NOMO-1 (cell line): ENCODE measurements at regions not wholly inside any gene's neighbourhood (a gene's known extent, or its start where the extent isn't known, plus 50 kb on each side); places are given as distances from the start of the nearest gene placed in this dataset.

Experiments used
- DNase-seq, 2 experiments: peaks; one replicate each; lab custom pipeline; 2025; ENCODE audit not compliant: unreplicated experiment in 2 of 2; lab: John Stamatoyannopoulos, UW

GRCh38 chr21:25080661-25081060 is 526.6 kb downstream of the MRPL39 start:
- DNase-seq, result peak in 1 of 2 experiments; percentile 25

GRCh38 chr21:25080141-25080540 is 527.1 kb downstream of the MRPL39 start:
- DNase-seq, result no peak

- no peak for DNase-seq
Observed at GRCh38 chr21:25079053-25079452, 528.2 kb downstream of the MRPL39 start.

DNA sequence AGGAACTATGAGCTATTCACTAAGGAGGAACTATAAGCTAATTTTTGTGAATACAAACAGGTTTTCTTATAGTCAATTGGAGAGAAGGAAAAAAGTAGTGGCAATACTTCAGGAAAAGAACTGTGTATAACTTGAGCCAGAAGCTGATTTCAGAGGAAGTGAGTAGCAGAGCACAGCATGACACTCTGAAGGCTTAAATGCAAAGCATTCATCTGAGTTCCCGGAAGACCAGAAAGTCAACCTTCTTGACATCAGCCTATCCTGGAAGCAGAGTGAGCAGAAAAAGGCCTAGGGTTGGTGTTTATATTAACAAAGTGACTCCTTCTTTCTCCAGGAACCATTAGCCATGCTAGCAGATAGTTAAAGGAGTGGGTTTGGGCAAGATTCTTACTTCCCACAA is 545.2 kb downstream of the MRPL39 start:
- no peak for DNase-seq

- DNase-seq, result peak; percentile 12 to 71
Observed at GRCh38 chr21:25054689-25055088, 552.6 kb downstream of the MRPL39 start.

DNA sequence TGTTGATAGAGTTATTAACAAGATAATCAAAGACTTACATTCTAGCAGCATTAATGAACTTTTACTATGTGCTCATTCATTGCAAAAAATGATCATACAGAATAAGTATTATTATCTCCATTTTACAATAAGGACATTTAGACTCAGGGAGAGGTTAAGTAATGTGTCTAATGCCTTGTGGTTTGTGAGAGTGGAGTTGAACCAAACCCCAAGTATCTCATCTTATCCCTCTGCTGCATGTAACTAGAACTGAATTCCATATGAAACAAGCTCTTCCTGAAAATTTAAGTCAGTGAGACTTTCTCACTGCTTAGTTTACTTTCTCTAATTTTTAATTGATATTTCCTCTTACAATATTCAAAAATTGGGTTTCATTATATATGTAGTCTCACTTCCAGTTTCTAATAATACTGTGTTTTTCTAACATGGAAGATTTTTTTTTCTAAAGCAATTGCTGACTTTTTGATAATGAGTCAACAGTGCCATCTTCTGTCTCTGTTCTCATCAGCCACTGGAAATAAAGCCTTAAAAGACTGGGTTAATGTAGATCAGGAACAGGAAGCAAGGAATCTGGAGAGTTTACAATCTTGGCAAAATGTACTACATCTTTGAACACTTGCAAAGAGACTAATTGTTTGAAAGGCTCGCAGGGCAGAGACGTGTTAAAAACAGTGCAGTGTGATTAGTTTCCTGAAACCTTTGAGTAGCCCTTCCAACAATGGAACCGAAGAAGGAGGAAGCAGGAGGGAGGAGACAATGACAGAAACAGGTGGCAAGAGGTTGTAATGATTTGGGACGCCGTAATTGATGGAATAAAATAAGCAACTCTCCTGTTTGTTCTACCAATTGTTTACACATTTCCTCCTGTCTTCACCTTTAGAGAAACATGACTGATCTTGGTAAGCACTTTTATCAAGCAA is 567.6 kb downstream of the MRPL39 start:
- DNase-seq, result peak; percentile 45 to 87

- DNase-seq, result peak in 1 of 2 experiments; percentile 20
Observed at GRCh38 chr21:25036775-25037174, 570.5 kb downstream of the MRPL39 start.

DNA sequence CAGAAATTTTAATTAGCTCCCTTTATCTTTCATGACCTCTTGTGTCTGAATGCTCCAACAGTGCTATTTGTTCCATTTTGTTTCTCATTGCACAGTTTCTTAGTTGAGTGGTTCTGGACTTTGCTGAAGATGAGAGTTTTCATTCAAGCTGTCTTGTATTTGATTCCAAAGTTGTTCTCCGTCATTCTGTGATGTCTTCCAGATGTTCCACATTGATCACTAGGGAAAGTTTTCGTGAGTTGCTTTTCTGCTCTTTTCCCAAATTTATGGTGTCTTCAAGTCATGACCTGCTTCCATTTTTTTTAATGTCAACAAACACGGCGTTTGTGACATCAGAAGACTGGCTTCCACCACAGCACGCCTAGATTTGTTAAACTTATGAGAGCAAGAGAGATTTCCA is 575.5 kb downstream of the MRPL39 start:
- no peak for DNase-seq

- no peak for DNase-seq
Observed at GRCh38 chr21:25029580-25029979, 577.7 kb downstream of the MRPL39 start.

GRCh38 chr21:25025596-25025995 is 581.7 kb downstream of the MRPL39 start:
- peak; percentile 3 to 20 for DNase-seq

- no peak for DNase-seq
Observed at GRCh38 chr21:25024639-25025038, 582.6 kb downstream of the MRPL39 start.

- DNase-seq, result peak; percentile 60 to 93
Observed at GRCh38 chr21:25005388-25005787, 601.9 kb downstream of the MRPL39 start.

DNA sequence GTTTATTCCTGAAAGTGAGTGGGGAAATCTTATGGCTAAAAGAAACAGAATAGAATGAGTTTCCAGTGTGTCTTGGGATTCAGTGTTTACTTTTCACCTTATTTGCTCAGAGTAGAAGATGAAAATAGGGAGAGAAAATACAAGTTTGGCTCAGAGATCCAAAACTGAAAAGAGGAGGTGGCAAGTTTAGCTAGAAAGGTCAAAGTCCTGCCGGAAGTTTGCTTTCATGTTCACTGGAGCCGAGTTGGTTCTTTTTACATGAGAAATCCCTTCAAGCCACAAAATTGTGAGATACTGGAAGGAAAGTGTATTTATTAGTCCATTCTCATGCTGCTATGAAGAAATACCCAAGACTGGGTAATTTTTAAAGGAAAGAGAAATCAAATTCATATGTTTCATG is 604.6 kb downstream of the MRPL39 start:
- no peak for DNase-seq

DNA sequence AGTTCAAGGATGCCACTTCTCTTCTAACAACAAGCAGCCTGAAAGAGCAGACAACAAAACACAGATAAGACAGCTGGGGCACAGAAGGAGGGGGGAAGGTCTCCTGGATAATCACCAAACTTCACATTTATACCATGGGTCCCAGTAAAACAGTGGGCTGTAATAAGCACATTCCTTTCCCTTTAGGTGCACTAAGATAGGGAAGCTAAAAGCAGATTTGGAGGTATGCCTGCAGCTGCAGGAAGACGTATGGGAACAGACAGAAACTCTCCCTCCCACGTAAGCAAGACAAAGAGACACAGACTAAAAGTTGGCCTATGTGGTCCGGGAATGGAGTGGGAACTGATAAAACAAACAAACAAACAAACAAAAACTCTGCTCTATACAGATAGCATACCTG is 612.1 kb downstream of the MRPL39 start:
- DNase-seq, result no peak

- DNase-seq, result no peak
Observed at GRCh38 chr21:24994717-24995116, 612.6 kb downstream of the MRPL39 start.

DNA sequence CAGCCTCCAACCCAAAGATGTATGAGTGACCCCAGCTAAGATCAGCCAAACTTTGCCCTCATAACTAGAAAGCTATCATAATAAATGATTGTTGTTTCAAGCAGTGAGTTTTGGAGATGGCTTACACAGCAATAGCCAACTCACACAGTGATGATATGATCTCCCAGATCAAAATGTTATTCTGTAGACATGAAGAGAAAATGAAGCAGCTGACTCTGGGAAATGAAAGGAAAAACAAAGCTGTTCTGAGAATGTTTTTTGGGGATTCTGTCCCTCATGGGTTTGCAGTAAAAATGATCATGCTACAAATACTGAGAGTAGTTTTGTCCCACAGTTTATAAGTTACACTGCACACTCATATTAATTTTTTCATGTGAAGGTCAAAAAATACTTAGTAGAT is 617.8 kb downstream of the MRPL39 start:
- DNase-seq, result no peak

DNA sequence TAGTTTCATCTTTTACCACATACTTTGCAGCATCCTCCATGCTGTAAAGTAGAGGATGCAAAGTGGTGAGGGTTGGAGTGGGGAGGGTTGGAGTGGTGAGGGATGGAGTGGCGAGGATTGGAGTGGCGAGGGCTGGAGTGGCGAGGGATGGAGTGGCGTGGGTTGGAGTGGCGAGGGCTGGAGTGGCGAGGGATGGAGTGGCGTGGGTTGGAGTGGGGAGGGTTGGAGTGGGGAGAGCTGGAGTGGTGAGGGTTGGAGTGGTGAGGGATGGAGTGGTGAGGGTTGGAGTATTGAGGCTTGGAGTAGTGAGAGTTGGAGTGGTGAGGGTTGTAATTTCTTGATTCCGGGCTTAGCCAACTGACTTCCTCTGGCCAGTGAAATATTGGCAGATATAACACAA is 618.3 kb downstream of the MRPL39 start:
- no peak for DNase-seq

DNA sequence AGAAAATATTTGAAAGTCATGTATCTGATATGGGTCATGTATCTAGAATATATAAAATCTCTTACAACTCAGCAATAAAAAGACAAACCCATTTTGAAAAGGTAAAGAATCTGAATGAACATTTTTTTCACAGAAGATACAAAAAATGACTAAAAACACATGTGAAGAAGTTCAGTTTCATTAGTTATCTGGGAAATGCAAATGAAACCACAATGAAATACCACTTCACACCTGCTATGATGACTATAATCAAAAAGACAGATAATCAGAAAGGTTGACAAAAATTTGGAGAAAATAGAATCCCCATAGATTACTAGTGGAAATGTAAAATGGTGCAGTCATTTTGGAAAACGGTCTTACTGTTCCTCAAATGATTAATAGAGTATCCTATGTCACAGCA is 631.0 kb downstream of the MRPL39 start:
- DNase-seq, result no peak

DNA sequence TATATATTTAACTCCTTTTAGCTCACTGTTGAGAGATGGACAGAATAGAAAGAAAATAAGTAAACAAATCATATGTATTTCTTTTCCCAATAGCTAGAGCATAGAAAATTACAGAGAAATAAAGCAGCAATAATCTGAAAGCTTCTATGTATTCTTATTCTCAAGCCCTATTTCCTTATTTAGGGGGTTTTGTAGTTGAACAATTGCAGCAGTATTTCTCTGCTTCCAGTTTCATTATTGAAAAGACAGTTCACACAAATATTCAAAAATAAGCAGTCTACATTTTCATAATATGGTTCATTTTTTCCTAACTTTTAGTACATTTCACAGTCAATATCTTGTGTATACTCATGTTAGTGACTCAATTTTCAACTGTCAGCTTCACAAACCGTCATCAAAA is 638.2 kb downstream of the MRPL39 start:
- no peak for DNase-seq

DNA sequence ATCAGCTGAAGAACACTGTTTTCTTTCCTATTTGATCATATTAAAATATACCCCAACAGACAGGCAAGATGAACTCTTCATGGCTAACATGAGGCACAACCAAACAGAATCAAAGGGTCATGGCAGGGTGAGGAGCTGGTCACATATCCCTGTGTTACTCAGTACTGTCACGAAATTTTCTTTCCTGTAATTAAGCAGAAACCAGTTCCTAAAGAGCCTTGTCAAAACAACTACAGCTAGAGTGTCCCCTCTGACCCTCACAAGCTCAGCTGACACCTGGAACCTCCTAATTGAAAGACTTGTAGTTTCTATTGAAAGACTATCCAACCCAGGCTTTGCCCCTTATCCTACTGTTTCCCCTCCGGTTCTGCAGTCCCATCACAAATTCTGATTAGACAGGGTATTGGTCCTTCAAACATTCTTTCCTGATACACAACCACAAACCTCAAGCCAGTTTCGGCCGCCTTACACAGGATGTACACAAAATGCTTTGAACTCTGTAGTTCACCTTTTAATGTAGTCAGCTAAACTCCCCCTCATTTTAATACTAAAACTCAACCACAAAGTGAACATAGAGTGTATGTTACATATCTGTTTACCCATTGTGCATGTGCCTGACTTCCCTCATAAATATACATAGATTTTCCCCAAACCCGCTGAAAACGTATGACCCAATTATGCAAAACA is 651.9 kb downstream of the MRPL39 start:
- DNase-seq, result no peak

GRCh38 chr21:24948186-24948585 is 659.1 kb downstream of the MRPL39 start:
- DNase-seq, result no peak

DNA sequence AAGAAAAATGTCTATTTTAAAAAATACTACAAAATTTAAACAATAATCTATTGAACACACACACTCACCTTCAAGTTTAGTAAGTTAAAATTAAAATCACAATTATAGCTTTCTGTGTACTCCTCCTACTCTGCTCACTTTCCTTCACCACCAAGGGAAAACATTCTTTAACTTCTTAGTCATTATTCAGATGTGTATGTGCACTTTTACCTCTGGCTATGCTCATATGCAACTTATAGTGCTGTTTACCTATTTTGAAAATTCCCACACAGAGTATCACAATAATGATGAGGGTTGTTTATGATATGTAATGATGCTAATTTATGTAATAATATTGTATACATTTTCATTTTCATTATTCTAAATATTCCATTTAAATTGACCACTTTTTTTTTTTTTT is 661.4 kb downstream of the MRPL39 start:
- no peak for DNase-seq
